Mesothelial cell of epicardium (in vitro differentiated cells): ENCODE measurements at regions not wholly inside any gene's neighbourhood (a gene's known extent, or its start where the extent isn't known, plus 50 kb on each side); places are given as distances from the start of the nearest gene placed in this dataset.

Source experiments
- DNase-seq, 2 experiments: peaks; one replicate each; pipeline ENCODE4 v3.0.0; 2021; ENCODE audit warnings: low spot score in 2 of 2; ENCODE audit not compliant: unreplicated experiment in 2 of 2
- H3K27ac Mint-ChIP-seq: 2 replicates; pipeline ENCODE4 v1.8.0; 2021; ENCODE audit warnings: mixed read lengths
- H3K27me3 Mint-ChIP-seq: 2 replicates; pipeline ENCODE4 v1.8.0; 2021; ENCODE audit warnings: low read depth, mixed read lengths
- H3K36me3 Mint-ChIP-seq: 2 replicates; pipeline ENCODE4 v1.8.0; 2021; ENCODE audit warnings: mixed read lengths
- H3K4me1 Mint-ChIP-seq: 2 replicates; pipeline ENCODE4 v1.8.0; 2021; ENCODE audit warnings: mixed read lengths
- H3K4me3 Mint-ChIP-seq: 2 replicates; pipeline ENCODE4 v1.8.0; 2021; ENCODE audit warnings: mild to moderate bottlenecking, moderate library complexity, mixed read lengths
- H3K9me3 Mint-ChIP-seq: 2 replicates; pipeline ENCODE4 v1.8.0; 2021; ENCODE audit warnings: mixed read lengths
- CTCF ChIP-seq: fragments of 200-600 bp; sonication (generic); IDR thresholded peaks from one replicate; pipeline ENCODE4 v1.5.0; 2021; ENCODE audit warnings: antibody characterized with exemption; ENCODE audit not compliant: unreplicated experiment

- peaks cover 3% of the 10 kb centered on the region for H3K9me3 Mint-ChIP-seq
- H3K36me3 Mint-ChIP-seq = no peaks in the 10 kb centered on the region
- peaks cover 2% of the 10 kb centered on the region for H3K27me3 Mint-ChIP-seq
- no peak overlapping the region for H3K27ac Mint-ChIP-seq
- DNase-seq = no peak
- TF ChIP-seq CTCF = no peak
- H3K4me1 Mint-ChIP-seq = no peaks in the 10 kb centered on the region
- no peak overlapping the region for H3K4me3 Mint-ChIP-seq
Measured at GRCh38 chr10:31725436-31725835, 203.2 kb downstream of the ARHGAP12 start.

GRCh38 chr10:31724296-31724695, 204.3 kb downstream of the ARHGAP12 start:
- no peak for TF ChIP-seq CTCF
- H3K27me3 Mint-ChIP-seq = peaks cover 2% of the 10 kb centered on the region

GRCh38 chr10:31723106-31723750, 205.4 kb downstream of the ARHGAP12 start:
- H3K27ac Mint-ChIP-seq = no peak overlapping the region
- no peaks in the 10 kb centered on the region for H3K27me3 Mint-ChIP-seq
- H3K4me3 Mint-ChIP-seq = no peak overlapping the region
- no peaks in the 10 kb centered on the region for H3K4me1 Mint-ChIP-seq
- TF ChIP-seq CTCF = no peak
- no peak for DNase-seq
- peaks cover 11% of the 10 kb centered on the region for H3K9me3 Mint-ChIP-seq
- no peaks in the 10 kb centered on the region for H3K36me3 Mint-ChIP-seq

More at GRCh38 chr10:31724296-31724695, 204.3 kb downstream of the ARHGAP12 start:
- DNase-seq = no peak
- Mint-ChIP-seq H3K36me3 (no peaks in the 10 kb centered on the region), H3K4me3 (no peak overlapping the region), H3K9me3 (peaks cover 11% of the 10 kb centered on the region), H3K27ac (no peak overlapping the region), H3K4me1 (no peaks in the 10 kb centered on the region)

DNA sequence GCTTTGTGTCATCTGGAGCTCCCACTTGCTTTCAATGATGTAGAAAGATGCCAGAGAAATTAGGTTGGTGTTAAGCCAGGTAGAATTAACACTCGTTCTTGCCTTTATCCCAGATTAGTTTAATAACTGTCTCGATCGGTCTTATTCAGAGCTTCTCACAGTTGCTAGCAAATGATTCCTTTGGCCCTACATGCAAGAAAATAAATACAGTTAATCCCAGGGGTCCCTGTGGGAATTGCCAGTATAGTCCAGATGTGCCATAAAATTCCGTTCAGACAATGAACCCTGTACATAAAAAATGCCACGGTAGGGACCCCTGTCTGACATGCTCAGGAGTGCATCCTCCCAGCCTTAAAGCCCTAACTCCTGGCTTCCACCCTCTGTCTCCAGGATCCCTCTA, 207.5 kb downstream of the ARHGAP12 start:
- TF ChIP-seq CTCF = no peak
- Mint-ChIP-seq H3K27ac (no peak overlapping the region), H3K36me3 (no peaks in the 10 kb centered on the region), H3K4me1 (no peaks in the 10 kb centered on the region), H3K4me3 (no peak overlapping the region), H3K27me3 (no peaks in the 10 kb centered on the region), H3K9me3 (peaks cover 15% of the 10 kb centered on the region)
- no peak for DNase-seq

GRCh38 chr10:31720546-31720945, 208.1 kb downstream of the ARHGAP12 start:
- Mint-ChIP-seq H3K9me3 (peaks cover 16% of the 10 kb centered on the region), H3K4me3 (no peak overlapping the region), H3K27me3 (no peaks in the 10 kb centered on the region), H3K4me1 (no peaks in the 10 kb centered on the region), H3K36me3 (no peaks in the 10 kb centered on the region), H3K27ac (no peak overlapping the region)
- TF ChIP-seq CTCF = no peak
- DNase-seq = no peak

DNA sequence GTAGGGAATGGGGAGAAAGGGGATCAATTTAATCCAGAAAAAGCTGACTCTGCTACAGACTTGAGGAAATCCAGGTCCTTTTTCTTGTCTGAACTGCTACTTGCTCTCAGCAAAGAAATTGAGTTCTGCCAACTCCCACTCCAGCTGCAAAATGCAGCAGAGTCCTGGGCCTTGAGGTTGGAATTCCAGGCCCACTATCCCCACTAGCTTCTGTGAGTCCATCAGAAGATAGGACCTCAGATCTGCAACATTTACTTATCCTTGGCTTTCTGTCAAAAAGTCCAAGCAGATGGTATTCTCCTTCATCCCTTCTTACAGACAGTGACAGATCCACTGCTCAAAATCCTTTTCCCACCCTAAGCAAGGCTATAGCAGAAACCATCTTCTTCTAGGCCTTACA, 219.2 kb downstream of the ARHGAP12 start:
- TF ChIP-seq CTCF = no peak
- Mint-ChIP-seq H3K9me3 (peaks cover 25% of the 10 kb centered on the region), H3K4me3 (no peak overlapping the region), H3K36me3 (peaks cover 15% of the 10 kb centered on the region), H3K4me1 (peaks cover 21% of the 10 kb centered on the region), H3K27ac (peak overlapping the region; percentile 40), H3K27me3 (no peaks in the 10 kb centered on the region)
- no peak for DNase-seq
